Tibial artery (tissue), 4 donors: ENCODE measurements at regions not wholly inside any gene's neighbourhood (a gene's known extent, or its start where the extent isn't known, plus 50 kb on each side); places are given as distances from the start of the nearest gene placed in this dataset.

Experiments used
- DNase-seq, 2 donors: peaks; one replicate each; pipeline ENCODE4 v3.0.0-alpha.2; 2019
- H3K27ac ChIP-seq, 2 donors: fragments of 200-600 bp; sonication (generic) in 1 of 2; 1 replicate in 1 of 2; 2 replicates in 1 of 2; pipeline ENCODE4 v1.5.1; 2018 to 2019; ENCODE audit warnings: mild to moderate bottlenecking in 1 of 2
- H3K27me3 ChIP-seq, 2 donors: fragments of 200-600 bp; sonication (generic) in 1 of 2; one replicate each; pipeline versions ENCODE4 v1.5.1 to v1.6.0; 2016 to 2019
- H3K36me3 ChIP-seq, 3 donors: fragments of 200-600 bp; sonication (generic) in 2 of 3; one replicate each; pipeline ENCODE4 v1.5.1; 2016 to 2019; ENCODE audit warnings: mild to moderate bottlenecking in 2 of 3
- H3K4me1 ChIP-seq, 4 donors: fragments of 200-600 bp; sonication (generic) in 2 of 4; 1 replicate in 3 of 4; 2 replicates in 1 of 4; pipeline ENCODE4 v1.5.1; 2016 to 2019
- H3K4me3 ChIP-seq, 2 donors: fragments of 200-600 bp; sonication (generic) in 1 of 2; 1 replicate in 1 of 2; 2 replicates in 1 of 2; pipeline ENCODE4 v1.5.1; 2018 to 2019; ENCODE audit warnings: mild to moderate bottlenecking in 2 of 2
- H3K9me3 ChIP-seq, 3 donors: fragments of 200-600 bp; sonication (generic) in 1 of 3; one replicate each; pipeline ENCODE4 v1.5.1; 2016 to 2019
- CTCF ChIP-seq, 2 experiments: fragments of 200-600 bp in 1 of 2; fragments of 450-650 bp in 1 of 2; IDR thresholded peaks; one replicate each; pipeline ENCODE4 v1.5.1; 2017 to 2019; ENCODE audit warnings: antibody characterized with exemption in 2 of 2, mild to moderate bottlenecking in 1 of 2, moderate library complexity in 1 of 2
- intact Hi-C: fragments of 100-400 bp; cut with DNase I; formaldehyde crosslinking; loops from one replicate; pipeline ENCODE4 v1.15.0; 2023; ENCODE audit warnings: low total_unique reads

DNA sequence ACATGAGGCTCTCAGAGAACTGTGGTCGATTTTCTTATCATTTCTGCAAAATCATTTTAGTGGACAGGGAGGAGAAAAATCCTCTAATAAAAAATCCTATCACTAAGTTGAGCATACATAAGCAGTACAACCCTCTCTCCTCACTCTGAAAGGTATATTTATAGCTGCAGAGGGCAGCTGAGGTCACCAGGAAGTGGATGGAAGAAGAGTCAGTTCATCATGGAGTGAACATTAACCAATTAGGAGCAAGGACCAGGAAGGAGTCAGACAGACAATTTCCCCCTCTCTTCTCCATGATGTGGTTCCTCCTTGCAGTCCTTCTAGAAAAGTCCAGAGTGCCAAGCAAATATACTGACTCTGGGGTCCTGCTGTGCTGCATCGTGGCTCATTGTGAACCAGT is 253.7 kb downstream of the TOX3 start:
- no peak for DNase-seq
- Histone ChIP-seq H3K27me3 (no peaks in the 10 kb centered on the region), H3K4me3 (no peak overlapping the region), H3K9me3 (no peaks in the 10 kb centered on the region), H3K27ac (no peak overlapping the region), H3K36me3 (no peaks in the 10 kb centered on the region), H3K4me1 (no peaks in the 10 kb centered on the region)
- TF ChIP-seq CTCF (IDR thresholded peaks at IDR 0.05), result no peak
- intact Hi-C loops, result no loop called here

DNA sequence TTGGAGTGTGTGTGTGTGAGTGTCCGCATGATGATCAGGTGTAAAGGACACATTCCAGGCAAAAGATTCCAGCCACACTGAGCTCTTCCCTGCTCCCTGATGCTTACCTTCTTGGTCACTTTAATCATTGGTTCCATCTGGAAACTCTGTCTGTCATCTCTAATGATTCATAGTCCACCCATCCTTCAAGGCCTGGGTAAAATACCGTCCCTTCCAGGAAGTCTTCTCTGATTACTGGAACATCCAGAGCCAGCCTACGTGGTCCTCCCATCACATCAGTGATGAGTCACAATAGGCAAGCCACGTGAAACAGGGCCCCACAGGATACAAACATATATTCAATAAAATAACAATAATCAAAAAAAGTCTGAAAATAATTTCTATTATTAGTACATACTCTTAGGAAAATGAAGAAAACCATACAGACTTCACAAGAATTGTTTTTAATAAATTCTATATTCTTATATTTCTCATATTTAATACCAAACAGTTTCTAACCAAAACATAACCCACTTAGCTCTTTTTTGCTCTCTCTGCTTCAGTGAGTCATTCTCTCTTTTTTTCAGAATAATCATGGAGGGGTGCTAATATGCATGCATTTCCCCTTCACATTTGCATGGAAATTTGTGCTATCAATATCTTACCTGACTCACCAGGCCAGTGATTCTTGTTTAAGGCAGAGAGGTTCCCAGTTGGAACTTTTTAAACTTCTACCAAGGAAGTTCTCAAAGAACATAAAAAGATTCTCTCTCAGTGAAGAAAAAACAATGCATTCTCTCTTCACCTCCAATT is 263.2 kb downstream of the TOX3 start:
- no peak for TF ChIP-seq CTCF (IDR thresholded peaks at IDR 0.05)
- no peaks in the 10 kb centered on the region for H3K27me3 ChIP-seq
- intact Hi-C loops, result no loop called here
- no peak for DNase-seq
- no peak overlapping the region for H3K27ac ChIP-seq
- no peaks in the 10 kb centered on the region for H3K9me3 ChIP-seq
- no peak overlapping the region for H3K4me3 ChIP-seq
- H3K4me1 ChIP-seq, result no peaks in the 10 kb centered on the region
- H3K36me3 ChIP-seq, result no peaks in the 10 kb centered on the region

DNA sequence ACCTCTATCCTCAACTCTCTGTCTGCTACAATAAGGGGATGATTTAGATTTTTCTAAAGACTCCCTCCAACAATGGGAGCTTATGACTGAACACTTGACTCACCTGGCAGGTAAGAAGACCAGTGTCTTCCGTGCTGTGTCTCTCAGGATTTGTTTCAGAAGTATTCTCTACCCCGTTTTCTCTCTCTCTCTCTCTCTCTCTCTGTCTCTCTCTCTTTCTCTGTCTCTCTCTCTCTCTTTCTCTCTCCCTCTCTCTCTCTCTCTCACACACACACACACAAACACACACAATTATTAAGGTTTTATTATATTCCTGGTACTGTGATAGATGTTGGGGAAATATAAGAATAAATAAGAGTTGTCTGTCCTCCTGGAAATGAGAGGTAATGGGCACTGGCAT is 263.9 kb downstream of the TOX3 start:
- no peak for TF ChIP-seq CTCF (IDR thresholded peaks at IDR 0.05)
- DNase-seq, result no peak
- no peaks in the 10 kb centered on the region for H3K27me3 ChIP-seq
- H3K27ac ChIP-seq, result no peak overlapping the region
- intact Hi-C loops, result no loop called here
- no peaks in the 10 kb centered on the region for H3K9me3 ChIP-seq
- no peaks in the 10 kb centered on the region for H3K36me3 ChIP-seq
- no peak overlapping the region for H3K4me3 ChIP-seq
- H3K4me1 ChIP-seq, result no peaks in the 10 kb centered on the region

DNA sequence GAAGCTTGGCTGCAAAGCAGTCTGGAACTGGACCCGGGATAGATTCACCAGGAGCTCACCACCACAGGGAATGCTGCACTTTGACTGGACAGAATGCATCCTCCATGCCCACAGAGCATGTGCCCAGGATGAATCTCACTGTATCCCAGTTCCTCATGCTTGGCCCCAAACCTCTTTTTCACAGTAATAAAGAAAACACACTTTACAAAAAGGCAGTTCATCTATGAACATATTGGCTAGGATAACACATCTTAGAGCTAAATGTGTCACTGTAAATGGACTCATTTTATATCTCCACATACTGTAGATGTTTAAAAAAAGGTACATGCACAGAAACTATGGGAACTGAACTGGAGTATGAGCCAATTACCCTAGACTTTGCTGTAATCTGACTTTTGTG is 266.9 kb downstream of the TOX3 start:
- Histone ChIP-seq H3K36me3 (no peaks in the 10 kb centered on the region), H3K27ac (no peak overlapping the region), H3K4me1 (no peaks in the 10 kb centered on the region), H3K27me3 (no peaks in the 10 kb centered on the region), H3K9me3 (no peaks in the 10 kb centered on the region), H3K4me3 (no peak overlapping the region)
- no peak for TF ChIP-seq CTCF (IDR thresholded peaks at IDR 0.05)
- no peak for DNase-seq
- intact Hi-C loops, result no loop called here

DNA sequence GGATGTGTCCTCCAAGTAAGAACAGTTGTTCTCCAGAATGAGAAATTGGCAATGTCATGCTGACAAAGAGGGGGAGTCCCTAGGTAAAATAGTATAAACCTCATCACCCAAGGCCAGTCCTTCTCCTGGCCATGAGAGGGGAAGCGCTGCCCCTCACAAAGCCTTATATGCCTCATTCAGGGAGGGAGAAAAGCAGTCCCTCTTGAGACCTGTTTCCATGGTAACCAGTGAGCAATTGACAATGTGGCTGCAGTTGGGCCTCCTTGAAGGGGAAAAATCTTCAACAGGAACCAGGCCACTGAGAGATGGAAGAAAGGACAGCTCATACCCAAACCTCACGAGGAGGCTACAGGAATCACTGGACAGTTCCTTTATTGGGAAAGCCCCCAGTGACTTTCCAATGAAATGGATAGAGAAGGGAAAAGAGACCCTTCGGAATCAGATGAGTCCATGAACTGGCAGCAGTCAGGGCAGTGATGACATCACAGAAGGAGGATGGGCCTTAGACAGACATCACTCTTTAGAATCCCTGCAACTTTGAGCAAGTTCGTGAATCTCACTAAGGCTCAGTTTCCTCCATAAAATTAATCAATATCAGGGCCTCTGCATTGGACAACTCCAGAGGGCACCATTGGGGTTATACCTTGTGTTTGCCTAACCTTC is 275.7 kb downstream of the TOX3 start:
- Histone ChIP-seq H3K27me3 (no peaks in the 10 kb centered on the region), H3K36me3 (no peaks in the 10 kb centered on the region), H3K4me3 (no peak overlapping the region), H3K9me3 (no peaks in the 10 kb centered on the region), H3K4me1 (no peaks in the 10 kb centered on the region), H3K27ac (no peak overlapping the region)
- TF ChIP-seq CTCF (IDR thresholded peaks at IDR 0.05), result no peak
- no peak for DNase-seq
- intact Hi-C loops, result no loop called here
